SKM-1 treated with dmso at 0.1 percent for 144 hours (cell line): ENCODE measurements at regions not wholly inside any gene's neighbourhood (a gene's known extent, or its start where the extent isn't known, plus 50 kb on each side); places are given as distances from the start of the nearest gene placed in this dataset.

Source experiments
- DNase-seq: peaks from one replicate; lab custom pipeline; 2025; ENCODE audit not compliant: unreplicated experiment; lab: John Stamatoyannopoulos, UW

GRCh38 chr15:88321271-88321670 lies 64.7 kb upstream of the NTRK3 start:
- no peak for DNase-seq

DNA sequence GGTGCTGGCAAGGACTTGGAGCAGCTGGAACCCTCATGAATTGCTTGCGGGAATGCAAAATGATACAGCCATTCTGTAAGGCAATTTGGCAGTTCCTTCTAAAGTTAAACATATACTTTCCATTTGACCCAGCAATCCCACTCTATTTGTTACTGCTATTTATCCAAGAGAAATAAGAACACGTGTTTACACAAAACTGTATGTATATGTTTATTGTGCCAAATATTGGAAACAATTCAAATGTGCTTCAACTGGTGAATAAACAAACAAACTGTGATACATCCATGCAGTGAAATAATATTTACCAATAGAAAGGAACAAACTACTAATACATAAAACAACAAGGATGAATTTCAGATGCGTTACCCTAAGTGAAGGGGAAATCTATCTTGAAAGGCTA lies 60.0 kb upstream of the NTRK3 start:
- no peak for DNase-seq

- no peak for DNase-seq
Measured at GRCh38 chr15:88315221-88315878, 58.8 kb upstream of the NTRK3 start.

DNA sequence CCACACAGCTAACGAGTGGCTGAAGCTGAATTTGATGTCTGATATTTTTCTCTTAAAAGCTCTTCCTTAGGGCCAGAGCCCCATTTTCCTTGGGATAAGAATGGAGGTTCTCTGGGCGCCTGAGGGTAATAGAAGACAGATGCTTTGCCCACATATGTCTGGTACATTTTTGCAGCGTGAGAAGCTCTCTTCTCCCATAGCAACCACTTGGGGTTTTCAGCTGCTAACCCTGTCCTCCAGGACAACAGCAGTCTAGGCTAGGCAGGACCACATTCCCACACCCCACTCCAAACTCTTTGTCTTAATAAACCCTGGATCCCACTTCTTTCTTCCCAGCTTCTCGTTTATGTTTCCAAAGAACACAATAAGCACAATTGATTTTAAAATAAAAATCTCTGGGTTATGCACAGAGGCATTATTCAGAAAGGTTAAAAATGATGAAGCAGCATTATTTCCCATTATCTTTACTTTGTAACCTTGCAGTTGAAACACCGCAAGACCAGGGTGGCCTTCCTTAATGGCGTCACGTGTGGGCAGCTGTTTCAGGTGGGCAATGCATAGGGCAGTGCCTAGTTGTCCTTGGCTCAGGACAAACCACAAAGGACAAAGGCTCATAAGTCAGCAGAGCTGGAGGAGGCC lies 56.5 kb upstream of the NTRK3 start:
- no peak for DNase-seq

DNA sequence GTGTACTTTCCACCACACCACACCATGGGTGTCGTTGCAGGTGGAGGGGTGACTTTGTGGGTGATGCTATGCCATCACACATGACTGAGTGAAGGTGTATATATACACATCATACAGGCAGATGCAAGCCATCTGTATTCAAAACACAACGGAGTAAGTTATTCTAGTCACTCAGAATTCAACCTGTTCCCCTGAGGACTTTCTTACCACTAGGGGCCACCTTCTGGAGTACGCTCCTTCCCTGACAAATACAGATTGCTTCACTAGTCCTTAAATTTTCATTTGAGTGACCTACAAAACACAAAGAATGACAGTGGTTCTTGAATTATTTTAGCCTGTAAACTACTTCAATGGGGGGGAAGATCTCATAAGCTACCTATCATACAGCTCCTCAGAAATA lies 52.8 kb upstream of the NTRK3 start:
- DNase-seq: no peak

DNA sequence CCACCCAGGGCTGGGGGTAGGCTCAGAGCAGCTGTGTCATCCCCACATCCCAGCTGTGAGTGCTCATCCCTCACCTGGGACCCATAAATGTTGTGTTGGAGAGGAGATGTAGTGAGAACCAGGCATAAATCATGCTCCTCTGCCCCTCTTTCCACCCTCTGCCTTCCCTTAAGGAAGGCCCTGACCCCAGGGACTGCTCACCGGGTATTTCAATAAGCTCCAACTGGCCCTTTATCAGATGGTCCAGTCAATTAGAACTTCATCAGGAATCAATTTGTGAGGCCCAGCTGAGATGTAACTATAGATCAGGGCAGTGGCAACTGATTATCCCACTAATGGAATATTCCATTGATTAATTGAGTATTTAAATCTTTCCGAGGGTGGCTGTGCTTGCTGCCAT lies 50.8 kb upstream of the NTRK3 start:
- DNase-seq: no peak
